ENCODE measurements at regions not wholly inside any gene's neighbourhood (a gene's known extent, or its start where the extent isn't known, plus 50 kb on each side); places are given as distances from the start of the nearest gene placed in this dataset.

DNA sequence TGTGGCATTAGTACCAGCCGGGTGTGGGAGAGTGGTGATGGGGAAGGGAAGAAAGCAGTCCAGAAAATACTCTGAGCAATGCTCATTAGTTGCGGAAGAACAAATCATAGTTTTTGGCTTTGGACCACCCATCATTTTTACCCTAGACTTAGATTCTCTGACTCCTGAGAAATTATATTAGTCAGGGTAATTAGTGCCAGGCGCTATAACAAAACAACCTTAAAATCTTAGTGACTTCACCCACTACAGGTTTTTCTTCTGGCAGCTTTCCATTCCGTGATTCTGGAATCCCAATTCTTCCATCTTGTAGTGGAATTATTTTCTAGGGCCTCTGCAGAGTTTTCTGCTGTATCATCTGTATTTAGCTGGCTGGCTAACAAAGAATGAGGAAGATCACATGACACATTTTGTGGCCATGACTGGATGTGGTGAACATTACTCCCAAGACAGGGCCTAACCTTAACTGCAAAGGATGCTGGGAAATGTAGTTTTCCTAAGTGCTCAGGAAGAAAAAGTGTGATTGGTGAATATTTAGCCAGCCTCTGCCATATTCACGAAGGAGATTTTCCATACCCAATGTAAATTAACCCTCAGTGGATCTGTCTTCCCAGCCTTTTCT, 373.0 kb upstream of the MEF2C start:
- Histone ChIP-seq H3K4me3 (ENCODE audit: low read length) (no peak overlapping the region), H3K27me3 (ENCODE audit: control insufficient read depth, insufficient read depth, low read length) (no peaks in the 10 kb centered on the region), H3K4me1 (ENCODE audit: control insufficient read depth, insufficient read depth, low read length) (no peaks in the 10 kb centered on the region), H3K27ac (ENCODE audit: low read length) (no peak overlapping the region), H3K36me3 (ENCODE audit: control insufficient read depth, insufficient read depth, low read length) (no peaks in the 10 kb centered on the region), H3K9me3 (ENCODE audit: control insufficient read depth, low read depth, low read length) (no peaks in the 10 kb centered on the region)
- 100% methylated on average over 1 of the region's 5 CpGs for WGBS (ENCODE audit: insufficient coverage, low lambda C conversion rate)
- peak in 1 of 2 donors; percentile 9 for DNase-seq

GRCh38 chr5:89253666-89254352, 370.8 kb upstream of the MEF2C start:
- no peaks in the 10 kb centered on the region for H3K9me3 ChIP-seq (ENCODE audit: control insufficient read depth, low read depth, low read length)
- H3K4me3 ChIP-seq (ENCODE audit: low read length), result no peak overlapping the region
- no CpG with 5 or more reads among the region's 5 CpGs for WGBS (ENCODE audit: insufficient coverage, low lambda C conversion rate)
- no peaks in the 10 kb centered on the region for H3K27me3 ChIP-seq (ENCODE audit: control insufficient read depth, insufficient read depth, low read length)
- DNase-seq, result no peak
- H3K27ac ChIP-seq (ENCODE audit: low read length), result no peak overlapping the region
- H3K4me1 ChIP-seq (ENCODE audit: control insufficient read depth, insufficient read depth, low read length), result no peaks in the 10 kb centered on the region
- no peaks in the 10 kb centered on the region for H3K36me3 ChIP-seq (ENCODE audit: control insufficient read depth, insufficient read depth, low read length)

DNA sequence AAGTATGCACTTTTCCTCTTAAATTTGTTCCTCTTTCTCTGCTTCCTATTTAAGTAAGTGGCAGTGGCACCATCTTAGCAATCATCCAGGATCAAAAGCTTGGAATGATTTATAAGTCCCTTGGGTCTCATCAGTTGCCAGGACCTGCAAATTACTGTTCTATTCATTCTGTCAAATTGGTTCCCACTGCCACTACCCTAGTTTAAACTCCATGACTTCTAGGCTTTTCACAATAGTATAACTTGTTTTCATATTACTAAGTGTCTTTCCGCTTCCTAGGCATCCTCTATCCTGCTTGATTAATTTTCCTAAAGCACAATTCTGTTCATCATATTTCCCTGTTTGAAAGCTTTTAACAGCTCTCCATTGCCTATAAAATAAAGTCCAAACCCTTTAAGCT, 363.9 kb upstream of the MEF2C start:
- no peak overlapping the region for H3K27ac ChIP-seq (ENCODE audit: low read length)
- WGBS (ENCODE audit: insufficient coverage, low lambda C conversion rate), result 100% methylated on average over 1 of the region's 1 CpG
- no peak for DNase-seq

GRCh38 chr5:89246252-89246651, 363.3 kb upstream of the MEF2C start:
- Histone ChIP-seq H3K27me3 (ENCODE audit: control insufficient read depth, insufficient read depth, low read length) (no peaks in the 10 kb centered on the region), H3K4me3 (ENCODE audit: low read length) (no peak overlapping the region), H3K4me1 (ENCODE audit: control insufficient read depth, insufficient read depth, low read length) (no peaks in the 10 kb centered on the region), H3K36me3 (ENCODE audit: control insufficient read depth, insufficient read depth, low read length) (no peaks in the 10 kb centered on the region), H3K9me3 (ENCODE audit: control insufficient read depth, low read depth, low read length) (no peaks in the 10 kb centered on the region), H3K27ac (ENCODE audit: low read length) (no peak overlapping the region)
- 85% methylated on average over 2 of the region's 3 CpGs for WGBS (ENCODE audit: insufficient coverage, low lambda C conversion rate)
- no peak for DNase-seq

More for the DNA sequence above, 363.9 kb upstream of the MEF2C start:
- no peaks in the 10 kb centered on the region for H3K9me3 ChIP-seq (ENCODE audit: control insufficient read depth, low read depth, low read length)
- H3K27me3 ChIP-seq (ENCODE audit: control insufficient read depth, insufficient read depth, low read length), result no peaks in the 10 kb centered on the region
- H3K4me1 ChIP-seq (ENCODE audit: control insufficient read depth, insufficient read depth, low read length), result no peaks in the 10 kb centered on the region
- H3K4me3 ChIP-seq (ENCODE audit: low read length), result no peak overlapping the region
- H3K36me3 ChIP-seq (ENCODE audit: control insufficient read depth, insufficient read depth, low read length), result no peaks in the 10 kb centered on the region

DNA sequence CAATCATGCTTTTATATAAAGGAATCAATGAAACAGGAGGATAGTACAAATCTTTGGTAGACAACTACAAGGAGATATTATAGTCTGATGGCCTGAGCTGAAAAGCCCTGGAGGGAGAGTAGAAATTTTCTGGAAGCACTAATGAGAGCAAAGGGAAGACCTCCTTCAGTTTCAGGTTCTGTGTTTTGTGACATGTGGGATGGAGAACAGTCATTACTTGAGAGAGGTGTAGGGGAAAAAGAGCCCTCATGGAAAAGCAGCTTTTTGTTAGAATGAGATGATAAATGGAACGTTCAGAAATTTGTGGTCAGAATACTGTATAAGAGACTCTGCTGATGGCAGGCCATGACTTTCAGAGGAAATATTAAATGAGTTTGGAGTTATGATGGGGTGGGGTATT, 360.6 kb upstream of the MEF2C start:
- DNase-seq, result no peak
- no peak overlapping the region for H3K27ac ChIP-seq (ENCODE audit: low read length)
- H3K9me3 ChIP-seq (ENCODE audit: control insufficient read depth, low read depth, low read length), result no peaks in the 10 kb centered on the region
- WGBS (ENCODE audit: insufficient coverage, low lambda C conversion rate), result 100% methylated on average over 1 of the region's 1 CpG
- no peaks in the 10 kb centered on the region for H3K27me3 ChIP-seq (ENCODE audit: control insufficient read depth, insufficient read depth, low read length)
- no peak overlapping the region for H3K4me3 ChIP-seq (ENCODE audit: low read length)
- no peaks in the 10 kb centered on the region for H3K4me1 ChIP-seq (ENCODE audit: control insufficient read depth, insufficient read depth, low read length)
- H3K36me3 ChIP-seq (ENCODE audit: control insufficient read depth, insufficient read depth, low read length), result no peaks in the 10 kb centered on the region

DNA sequence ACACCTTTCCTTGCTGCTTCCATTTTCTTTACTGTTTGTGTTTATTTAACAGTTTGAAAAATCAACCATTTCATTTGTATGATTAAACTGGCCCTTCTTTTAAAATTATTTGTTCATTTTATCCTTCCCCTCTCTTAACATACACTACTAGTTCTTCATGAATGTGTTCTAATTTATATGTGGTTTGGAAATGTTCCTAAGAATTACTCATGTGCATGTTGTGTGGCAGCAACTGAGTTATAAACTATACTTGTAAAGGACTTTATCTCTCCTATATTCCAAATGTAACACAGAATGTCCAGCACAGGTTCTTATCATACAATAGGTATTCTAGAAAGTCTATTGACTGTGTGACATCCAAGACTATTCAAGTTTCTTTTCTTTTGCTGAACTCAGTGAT, 358.2 kb upstream of the MEF2C start:
- no peaks in the 10 kb centered on the region for H3K9me3 ChIP-seq (ENCODE audit: control insufficient read depth, low read depth, low read length)
- no peak overlapping the region for H3K27ac ChIP-seq (ENCODE audit: low read length)
- H3K4me3 ChIP-seq (ENCODE audit: low read length), result no peak overlapping the region
- H3K36me3 ChIP-seq (ENCODE audit: control insufficient read depth, insufficient read depth, low read length), result no peaks in the 10 kb centered on the region
- no peak for DNase-seq
- H3K4me1 ChIP-seq (ENCODE audit: control insufficient read depth, insufficient read depth, low read length), result no peaks in the 10 kb centered on the region
- H3K27me3 ChIP-seq (ENCODE audit: control insufficient read depth, insufficient read depth, low read length), result no peaks in the 10 kb centered on the region

GRCh38 chr5:89236900-89237299, 353.9 kb upstream of the MEF2C start:
- Histone ChIP-seq H3K27me3 (ENCODE audit: control insufficient read depth, insufficient read depth, low read length) (no peaks in the 10 kb centered on the region), H3K4me1 (ENCODE audit: control insufficient read depth, insufficient read depth, low read length) (no peaks in the 10 kb centered on the region), H3K36me3 (ENCODE audit: control insufficient read depth, insufficient read depth, low read length) (no peaks in the 10 kb centered on the region), H3K27ac (ENCODE audit: low read length) (no peak overlapping the region), H3K4me3 (ENCODE audit: low read length) (no peak overlapping the region), H3K9me3 (ENCODE audit: control insufficient read depth, low read depth, low read length) (no peaks in the 10 kb centered on the region)
- no peak for DNase-seq
- WGBS (ENCODE audit: insufficient coverage, low lambda C conversion rate), result 80% methylated on average over 1 of the region's 1 CpG

- Histone ChIP-seq H3K36me3 (ENCODE audit: control insufficient read depth, insufficient read depth, low read length) (no peaks in the 10 kb centered on the region), H3K4me1 (ENCODE audit: control insufficient read depth, insufficient read depth, low read length) (no peaks in the 10 kb centered on the region), H3K27me3 (ENCODE audit: control insufficient read depth, insufficient read depth, low read length) (no peaks in the 10 kb centered on the region), H3K27ac (ENCODE audit: low read length) (no peak overlapping the region), H3K4me3 (ENCODE audit: low read length) (no peak overlapping the region), H3K9me3 (ENCODE audit: control insufficient read depth, low read depth, low read length) (peaks cover 3% of the 10 kb centered on the region)
- DNase-seq, result no peak
Measured at GRCh38 chr5:89233462-89233861, 350.5 kb upstream of the MEF2C start.

DNA sequence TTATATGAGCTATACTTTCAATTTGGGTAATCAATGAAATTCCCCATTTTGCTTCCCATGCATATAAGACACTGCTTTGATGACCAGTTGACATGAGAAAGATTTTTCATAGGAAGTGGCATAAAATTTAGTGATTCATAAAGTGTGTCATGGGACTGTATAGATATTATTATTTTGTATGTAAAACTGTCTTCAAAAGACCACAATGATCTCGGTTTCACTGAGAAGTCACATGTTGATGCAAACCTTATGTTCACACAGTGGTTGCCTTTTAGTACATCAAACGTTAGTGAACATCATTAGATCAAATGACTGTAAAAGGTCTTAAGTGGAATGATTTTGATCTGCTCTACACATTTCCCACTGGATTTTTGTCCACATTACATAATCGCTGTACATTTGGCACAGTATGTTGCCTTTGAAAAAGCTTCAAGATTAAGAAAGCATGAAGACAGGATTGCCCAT, 349.2 kb upstream of the MEF2C start:
- no peaks in the 10 kb centered on the region for H3K27me3 ChIP-seq (ENCODE audit: control insufficient read depth, insufficient read depth, low read length)
- no peaks in the 10 kb centered on the region for H3K36me3 ChIP-seq (ENCODE audit: control insufficient read depth, insufficient read depth, low read length)
- no peak overlapping the region for H3K27ac ChIP-seq (ENCODE audit: low read length)
- DNase-seq, result no peak
- H3K4me3 ChIP-seq (ENCODE audit: low read length), result no peak overlapping the region
- peaks cover 3% of the 10 kb centered on the region for H3K9me3 ChIP-seq (ENCODE audit: control insufficient read depth, low read depth, low read length)
- no peaks in the 10 kb centered on the region for H3K4me1 ChIP-seq (ENCODE audit: control insufficient read depth, insufficient read depth, low read length)
- WGBS (ENCODE audit: insufficient coverage, low lambda C conversion rate), result no CpG with 5 or more reads among the region's 3 CpGs

- Histone ChIP-seq H3K4me1 (ENCODE audit: control insufficient read depth, insufficient read depth, low read length) (no peaks in the 10 kb centered on the region), H3K4me3 (ENCODE audit: low read length) (no peak overlapping the region), H3K27me3 (ENCODE audit: control insufficient read depth, insufficient read depth, low read length) (no peaks in the 10 kb centered on the region), H3K36me3 (ENCODE audit: control insufficient read depth, insufficient read depth, low read length) (no peaks in the 10 kb centered on the region), H3K27ac (ENCODE audit: low read length) (no peak overlapping the region), H3K9me3 (ENCODE audit: control insufficient read depth, low read depth, low read length) (peaks cover 3% of the 10 kb centered on the region)
- no peak for DNase-seq
- WGBS (ENCODE audit: insufficient coverage, low lambda C conversion rate), result no CpG with 5 or more reads among the region's 2 CpGs
Measured at GRCh38 chr5:89230178-89230577, 347.2 kb upstream of the MEF2C start.

Data from large intestine (tissue), 3 donors.